Astrocyte of the spinal cord (primary cell): ENCODE measurements at regions not wholly inside any gene's neighbourhood (a gene's known extent, or its start where the extent isn't known, plus 50 kb on each side); places are given as distances from the start of the nearest gene placed in this dataset.

ENCODE experiments used
- DNase-seq: peaks from one replicate; pipeline ENCODE4 v3.0.0; 2011; ENCODE audit warnings: low read depth, low spot score
- H3K4me3 ChIP-seq: 2 replicates; pipeline ENCODE4 v1.5.1; 2011; ENCODE audit warnings: low read depth, mild to moderate bottlenecking, low read length, moderate library complexity
- in situ Hi-C: cut with HindIII; loops from 2 replicates; pipeline ENCODE4 v1.10.0; 2017; ENCODE audit warnings: low sequenced_read_pairs
- TF ChIP-seq, protein P1 (sequence below): IDR thresholded peaks from 2 replicates; pipeline ENCODE4 v1.5.1; 2012; ENCODE audit warnings: low read depth, mild to moderate bottlenecking, low read length, inconsistent platforms

DNA sequence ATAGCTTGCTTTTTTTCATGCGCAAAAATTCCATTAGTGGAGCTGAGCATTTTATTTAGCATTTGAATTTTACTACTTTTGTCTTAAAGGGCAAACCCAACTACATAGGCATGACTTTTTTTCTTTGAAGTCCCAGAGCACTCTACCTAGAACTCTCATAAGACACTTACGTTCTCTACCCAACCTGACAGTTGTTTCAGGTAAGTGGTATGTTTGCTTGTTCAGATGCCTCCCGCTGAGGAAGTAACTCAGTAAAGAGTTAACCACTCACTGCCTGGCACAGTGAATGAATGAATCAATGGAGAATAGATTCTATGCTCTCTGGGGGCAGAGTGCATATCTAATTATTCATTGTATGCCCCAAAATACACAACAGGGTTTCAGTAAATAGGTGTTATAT, 212.3 kb upstream of the PRDM1 start:
- in situ Hi-C loops: no loop called here
- TF ChIP-seq, protein P1, sequence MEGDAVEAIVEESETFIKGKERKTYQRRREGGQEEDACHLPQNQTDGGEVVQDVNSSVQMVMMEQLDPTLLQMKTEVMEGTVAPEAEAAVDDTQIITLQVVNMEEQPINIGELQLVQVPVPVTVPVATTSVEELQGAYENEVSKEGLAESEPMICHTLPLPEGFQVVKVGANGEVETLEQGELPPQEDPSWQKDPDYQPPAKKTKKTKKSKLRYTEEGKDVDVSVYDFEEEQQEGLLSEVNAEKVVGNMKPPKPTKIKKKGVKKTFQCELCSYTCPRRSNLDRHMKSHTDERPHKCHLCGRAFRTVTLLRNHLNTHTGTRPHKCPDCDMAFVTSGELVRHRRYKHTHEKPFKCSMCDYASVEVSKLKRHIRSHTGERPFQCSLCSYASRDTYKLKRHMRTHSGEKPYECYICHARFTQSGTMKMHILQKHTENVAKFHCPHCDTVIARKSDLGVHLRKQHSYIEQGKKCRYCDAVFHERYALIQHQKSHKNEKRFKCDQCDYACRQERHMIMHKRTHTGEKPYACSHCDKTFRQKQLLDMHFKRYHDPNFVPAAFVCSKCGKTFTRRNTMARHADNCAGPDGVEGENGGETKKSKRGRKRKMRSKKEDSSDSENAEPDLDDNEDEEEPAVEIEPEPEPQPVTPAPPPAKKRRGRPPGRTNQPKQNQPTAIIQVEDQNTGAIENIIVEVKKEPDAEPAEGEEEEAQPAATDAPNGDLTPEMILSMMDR: no peak
- H3K4me3 ChIP-seq: no peak overlapping the region
- DNase-seq: no peak

DNA sequence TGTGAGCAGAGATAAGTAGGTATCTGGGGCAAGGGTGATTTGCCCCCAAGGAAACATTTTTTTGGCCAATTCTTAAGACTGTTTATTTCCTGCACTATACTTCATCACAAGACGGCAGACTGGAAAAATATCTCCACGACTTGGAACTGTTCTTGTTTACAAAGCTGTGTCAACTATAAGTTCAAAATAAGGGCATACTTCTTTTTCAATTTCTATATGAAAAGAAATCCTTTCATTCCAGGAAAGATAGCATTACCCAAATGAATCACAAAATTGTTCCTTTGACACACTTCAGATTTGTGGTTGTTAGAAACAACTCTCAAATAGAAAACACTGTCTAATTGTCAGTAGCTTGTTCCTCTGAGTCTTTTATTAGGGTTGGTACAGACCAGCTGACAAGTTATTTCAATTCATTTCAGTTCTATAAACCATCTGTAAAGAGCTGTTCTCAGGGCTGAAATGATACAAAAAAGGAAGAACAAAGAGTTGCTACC, 212.9 kb upstream of the PRDM1 start:
- TF ChIP-seq, protein P1: no peak
- no peak for DNase-seq
- in situ Hi-C loops: no loop called here
- H3K4me3 ChIP-seq: no peak overlapping the region

DNA sequence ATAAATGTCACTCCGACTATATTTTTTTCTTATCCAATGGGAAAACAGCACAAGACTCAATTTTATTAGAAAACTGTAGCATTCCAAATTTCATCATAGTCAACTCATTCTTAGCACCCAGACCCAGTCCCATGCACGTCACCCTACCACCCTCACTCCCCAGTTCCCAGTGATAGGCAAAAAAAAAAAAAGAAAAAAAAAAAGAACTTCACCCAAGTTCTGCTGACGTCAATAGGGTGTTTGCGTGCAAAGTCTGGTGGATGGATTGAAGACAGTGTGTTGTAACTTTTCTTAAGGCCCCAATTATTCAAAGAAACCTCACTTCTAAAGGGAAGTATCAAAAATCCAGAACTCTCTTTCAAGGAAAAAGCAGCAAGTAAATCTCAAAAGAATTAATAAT, 213.9 kb upstream of the PRDM1 start:
- in situ Hi-C loops: no loop called here
- TF ChIP-seq, protein P1: no peak
- no peak for DNase-seq

DNA sequence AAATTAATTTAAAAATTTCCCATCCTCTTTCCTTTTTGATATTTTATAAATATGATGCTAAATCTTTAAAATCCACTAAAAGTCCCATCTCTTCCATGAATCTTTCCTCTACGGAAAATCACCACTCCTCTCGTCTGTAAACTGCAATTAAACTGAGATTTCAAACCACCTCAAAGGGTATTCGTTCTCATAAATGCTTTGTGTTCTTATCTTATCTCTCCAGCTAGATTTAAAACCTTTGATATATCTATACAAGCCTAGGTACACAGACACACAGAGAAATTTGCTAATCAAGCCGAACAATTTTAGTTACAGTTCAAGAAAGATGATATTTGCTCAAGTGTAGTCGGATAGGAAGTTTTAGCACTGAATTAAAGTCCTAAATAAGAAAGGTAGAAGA, 214.6 kb upstream of the PRDM1 start:
- H3K4me3 ChIP-seq: no peak overlapping the region
- TF ChIP-seq, protein P1: no peak
- in situ Hi-C loops: no loop called here
- DNase-seq: no peak

More for the DNA sequence above, 213.9 kb upstream of the PRDM1 start:
- no peak overlapping the region for H3K4me3 ChIP-seq

DNA sequence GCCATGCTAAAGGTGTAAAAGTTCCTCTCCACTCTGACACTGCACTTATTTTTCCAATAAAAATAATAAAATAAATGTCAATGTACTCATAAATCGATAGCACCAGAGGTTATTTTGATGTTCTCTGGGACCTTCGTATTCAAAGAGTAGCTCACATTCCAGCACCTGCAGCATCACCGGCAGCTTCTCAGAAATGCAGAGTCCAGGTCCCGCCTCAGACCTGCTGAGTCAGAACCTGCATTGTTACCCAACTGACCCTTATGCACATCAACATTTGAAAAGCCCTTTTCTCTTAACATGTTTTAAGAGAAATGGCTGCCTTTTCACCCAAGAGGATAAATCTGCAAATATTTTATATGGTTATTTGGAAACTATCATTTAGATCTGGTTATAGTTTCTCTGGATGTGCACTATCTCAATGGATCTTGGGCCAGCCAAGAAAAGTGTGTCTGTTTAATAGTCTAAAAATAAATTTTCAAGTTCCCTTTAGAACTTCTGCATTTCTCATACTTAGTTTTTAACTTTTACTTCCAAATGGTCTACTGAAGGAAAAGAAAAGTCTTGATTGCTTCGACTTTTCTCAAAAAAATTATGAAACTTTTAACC, 216.2 kb upstream of the PRDM1 start:
- TF ChIP-seq, protein P1: no peak
- in situ Hi-C loops: no loop called here
- no peak for DNase-seq
- H3K4me3 ChIP-seq: no peak overlapping the region

DNA sequence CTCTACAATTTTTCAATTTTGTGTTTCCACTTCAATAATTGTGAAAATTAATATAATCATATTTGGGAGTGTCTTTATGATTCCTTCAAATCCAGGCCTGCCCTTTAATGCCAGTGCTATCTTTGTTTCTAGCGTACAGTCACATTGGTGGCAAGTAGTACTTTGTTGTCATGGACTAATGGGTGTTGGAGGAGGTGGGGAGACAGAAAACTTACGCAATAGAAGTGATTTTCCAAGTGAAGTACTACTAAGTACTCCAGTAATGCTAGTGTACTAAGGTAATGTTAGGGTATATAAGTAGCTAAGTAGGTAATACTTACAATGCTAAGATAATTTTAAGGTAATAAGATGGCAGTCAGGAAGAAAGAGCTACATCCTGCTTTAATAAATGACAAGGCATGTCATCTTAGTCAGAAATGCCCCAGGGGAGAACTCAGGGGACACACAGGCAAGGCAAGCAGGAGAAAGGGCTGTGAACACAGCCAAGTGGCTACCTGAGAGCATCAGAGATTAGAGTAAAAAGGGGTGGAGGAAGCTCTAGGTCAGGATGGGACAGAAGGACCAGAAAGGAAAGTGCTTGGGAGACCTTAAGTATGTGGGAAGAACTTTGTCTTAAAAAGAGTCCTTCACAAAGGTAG, 217.2 kb upstream of the PRDM1 start:
- in situ Hi-C loops: no loop called here

More for the DNA sequence above, 217.2 kb upstream of the PRDM1 start:
- TF ChIP-seq, protein P1: no peak
- DNase-seq: no peak
- no peak overlapping the region for H3K4me3 ChIP-seq
